GM12878 (cell line): ENCODE measurements at regions not wholly inside any gene's neighbourhood (a gene's known extent, or its start where the extent isn't known, plus 50 kb on each side); places are given as distances from the start of the nearest gene placed in this dataset.

Experiments used
- CHD4 ChIP-seq: fragments of 200-600 bp; sonication (generic); IDR thresholded peaks from 2 replicates; pipeline ENCODE4 v1.6.1; 2016; ENCODE audit warnings: mild to moderate bottlenecking
- CTCF ChIP-seq, 3 experiments: IDR thresholded peaks in 2 of 3; conservative IDR thresholded peaks in 1 of 3; 2 replicates each; pipeline ENCODE4 v1.5.1; 2011; ENCODE audit warnings: low read depth in 3 of 3, low read length in 3 of 3, mild to moderate bottlenecking in 3 of 3, control low read depth in 2 of 3, moderate library complexity in 2 of 3, inconsistent platforms in 1 of 3, mixed read lengths in 1 of 3; ENCODE audit not compliant: control insufficient read depth in 2 of 3, insufficient read depth in 1 of 3; ENCODE audit errors: extremely low read depth in 1 of 3
- KLF5 ChIP-seq: fragments of 450-650 bp; IDR thresholded peaks from 2 replicates; pipeline ENCODE4 v1.6.1; 2014; ENCODE audit warnings: mild to moderate bottlenecking; ENCODE audit not compliant: partially characterized antibody
- SMC3 ChIP-seq: IDR thresholded peaks from 2 replicates; pipeline ENCODE4 v1.6.1; 2011; ENCODE audit warnings: low read length, improper control_type of control experiment, borderline replicate concordance

- TF ChIP-seq CHD4 (no peak), CTCF (IDR thresholded peaks at IDR 0.05 in 2 of 3, conservative IDR thresholded peaks at IDR 0.05 in 1 of 3; ENCODE audit: control insufficient read depth in 2 of 3, extremely low read depth in 1 of 3, insufficient read depth in 1 of 3, low read depth in 3 of 3, low read length in 3 of 3) (no peak), SMC3 (no peak), KLF5 (no peak)
Measured at GRCh38 chr16:49081086-49081485, 200.6 kb downstream of the CBLN1 start.
